ENCODE measurements at regions not wholly inside any gene's neighbourhood (a gene's known extent, or its start where the extent isn't known, plus 50 kb on each side); places are given as distances from the start of the nearest gene placed in this dataset.
"Not testable (repeated sequence)": the region's sequence is repeated elsewhere in the genome, so short reads cannot be mapped to it uniquely, and the experiment has no call there.

GRCh38 chr6:15739867-15740266 lies 77.0 kb upstream of the DTNBP1 start:
- TF ChIP-seq, protein P1, sequence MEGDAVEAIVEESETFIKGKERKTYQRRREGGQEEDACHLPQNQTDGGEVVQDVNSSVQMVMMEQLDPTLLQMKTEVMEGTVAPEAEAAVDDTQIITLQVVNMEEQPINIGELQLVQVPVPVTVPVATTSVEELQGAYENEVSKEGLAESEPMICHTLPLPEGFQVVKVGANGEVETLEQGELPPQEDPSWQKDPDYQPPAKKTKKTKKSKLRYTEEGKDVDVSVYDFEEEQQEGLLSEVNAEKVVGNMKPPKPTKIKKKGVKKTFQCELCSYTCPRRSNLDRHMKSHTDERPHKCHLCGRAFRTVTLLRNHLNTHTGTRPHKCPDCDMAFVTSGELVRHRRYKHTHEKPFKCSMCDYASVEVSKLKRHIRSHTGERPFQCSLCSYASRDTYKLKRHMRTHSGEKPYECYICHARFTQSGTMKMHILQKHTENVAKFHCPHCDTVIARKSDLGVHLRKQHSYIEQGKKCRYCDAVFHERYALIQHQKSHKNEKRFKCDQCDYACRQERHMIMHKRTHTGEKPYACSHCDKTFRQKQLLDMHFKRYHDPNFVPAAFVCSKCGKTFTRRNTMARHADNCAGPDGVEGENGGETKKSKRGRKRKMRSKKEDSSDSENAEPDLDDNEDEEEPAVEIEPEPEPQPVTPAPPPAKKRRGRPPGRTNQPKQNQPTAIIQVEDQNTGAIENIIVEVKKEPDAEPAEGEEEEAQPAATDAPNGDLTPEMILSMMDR (IDR thresholded peaks at IDR 0.05; ENCODE audit: low read depth, low read length) = no peak
- H3K4me3 ChIP-seq (ENCODE audit: low read depth, low read length) = no peak overlapping the region

DNA sequence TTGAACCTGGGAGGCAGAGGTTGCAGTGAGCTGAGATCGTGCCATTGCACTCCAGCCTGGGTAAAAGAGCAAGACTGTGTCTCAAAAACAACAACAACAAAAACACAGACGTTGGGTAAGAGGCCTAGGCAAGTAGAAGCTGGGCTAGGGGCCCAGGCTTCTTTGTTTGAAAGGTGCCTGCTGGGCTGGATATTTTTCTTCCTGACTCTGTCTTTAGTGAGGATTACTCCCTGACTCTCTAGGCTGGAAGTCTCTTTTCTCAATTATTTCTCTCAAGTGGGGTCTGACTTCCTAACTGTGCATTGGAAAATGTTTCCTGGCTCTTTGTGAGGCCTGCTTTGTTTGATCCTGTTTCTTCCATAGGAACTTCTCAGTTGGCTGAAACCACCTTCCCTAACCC lies 76.5 kb upstream of the DTNBP1 start:
- no peak overlapping the region for H3K4me3 ChIP-seq (ENCODE audit: low read depth, low read length)
- TF ChIP-seq, protein P1 (IDR thresholded peaks at IDR 0.05; ENCODE audit: low read depth, low read length) = no peak

- H3K4me3 ChIP-seq (ENCODE audit: low read depth, low read length) = not testable (repeated sequence)
These were observed 75.4 kb upstream of the DTNBP1 start for GRCh38 chr6:15738195-15738594.

DNA sequence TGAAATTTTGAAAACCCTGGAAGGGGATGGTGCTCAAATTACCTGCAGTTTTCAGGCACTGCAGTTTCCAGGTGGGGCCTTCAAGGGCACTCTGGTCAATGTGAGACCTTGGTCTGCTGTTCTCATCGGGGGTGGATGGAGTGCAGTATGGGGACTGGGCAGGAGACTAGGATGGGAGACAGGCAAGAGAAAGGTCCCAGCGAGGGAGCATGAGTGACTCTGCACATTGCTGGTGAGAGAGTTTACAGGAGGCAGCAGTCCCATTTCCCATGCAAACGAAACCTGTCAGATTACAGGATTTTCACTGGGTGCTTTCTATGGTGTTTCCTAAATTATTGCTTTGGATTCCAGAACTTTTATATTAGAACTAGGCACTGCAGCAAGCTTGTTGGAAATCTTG lies 73.5 kb upstream of the DTNBP1 start:
- no peak overlapping the region for H3K4me3 ChIP-seq (ENCODE audit: low read depth, low read length)
- TF ChIP-seq, protein P1 (IDR thresholded peaks at IDR 0.05; ENCODE audit: low read depth, low read length) = no peak

GRCh38 chr6:15735567-15736265 lies 72.9 kb upstream of the DTNBP1 start:
- no peak overlapping the region for H3K4me3 ChIP-seq (ENCODE audit: low read depth, low read length)
- TF ChIP-seq, protein P1 (IDR thresholded peaks at IDR 0.05; ENCODE audit: low read depth, low read length) = no peak

GRCh38 chr6:15734118-15734897 lies 71.5 kb upstream of the DTNBP1 start:
- no peak overlapping the region for H3K4me3 ChIP-seq (ENCODE audit: low read depth, low read length)
- TF ChIP-seq, protein P1 (IDR thresholded peaks at IDR 0.05; ENCODE audit: low read depth, low read length) = no peak

- TF ChIP-seq, protein P1 (IDR thresholded peaks at IDR 0.05; ENCODE audit: low read depth, low read length) = no peak
- H3K4me3 ChIP-seq (ENCODE audit: low read depth, low read length) = no peak overlapping the region
These were observed 68.1 kb upstream of the DTNBP1 start for GRCh38 chr6:15730922-15731321.

Data from WI38 (cell line).